ENCODE measurements at regions not wholly inside any gene's neighbourhood (a gene's known extent, or its start where the extent isn't known, plus 50 kb on each side); places are given as distances from the start of the nearest gene placed in this dataset.

DNA sequence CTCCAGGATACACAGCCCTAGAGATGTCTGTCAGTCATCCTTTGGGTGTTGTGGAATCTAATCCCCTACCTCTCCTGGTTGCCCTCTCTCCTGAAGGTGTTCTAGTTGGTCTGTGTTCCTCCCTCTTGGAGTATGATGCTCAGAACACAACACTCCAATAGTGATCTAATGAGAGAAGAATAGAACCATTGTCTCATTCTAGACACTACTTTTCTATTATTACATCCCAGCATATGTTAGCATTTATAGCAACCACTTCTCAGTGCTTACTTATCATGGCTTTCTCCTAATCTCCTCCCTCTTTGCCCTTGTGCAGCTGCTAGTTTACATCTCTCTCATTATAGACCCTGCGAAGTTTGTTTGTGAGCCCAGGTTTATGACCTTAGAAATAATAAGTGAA, 109.0 kb downstream of the UNC5CL start:
- H3K4me2 ChIP-seq = no peak overlapping the region
- WGBS (ENCODE audit: missing lambda C conversion rate) = 100% methylated on average over 1 of the region's 1 CpG
- POLR2A ChIA-PET = no interaction called here
- H3K4me1 ChIP-seq = peaks cover 20% of the 10 kb centered on the region; the same call in 1 of the 3 replicates
- no peaks in the 10 kb centered on the region for H3K9me3 ChIP-seq
- TF ChIP-seq HOXB13 (CRISPR knock-in tag; IDR thresholded peaks at IDR 0.05; ENCODE audit: low read depth) = no peak
- no peak for TF ChIP-seq ZFP36 (IDR thresholded peaks at IDR 0.05; ENCODE audit: borderline replicate concordance, partially characterized antibody)
- no peak for TF ChIP-seq EHMT2 (IDR thresholded peaks at IDR 0.05; ENCODE audit: low read depth)
- no peak for TF ChIP-seq ZSCAN20 (CRISPR knock-in tag; IDR thresholded peaks at IDR 0.05)
- no peak for TF ChIP-seq CBX2 (IDR thresholded peaks at IDR 0.05; ENCODE audit: borderline replicate concordance, low read depth)
- CTCF ChIA-PET = no interaction called here
- no peak overlapping the region for H3K4me3 ChIP-seq
- no peak overlapping the region for H3K27ac ChIP-seq
- no peak for DNase-seq (ENCODE audit: low read depth in 1 of 2, low spot score in 1 of 2)
- FAIRE-seq = no peak
- ATAC-seq = no peak

DNA sequence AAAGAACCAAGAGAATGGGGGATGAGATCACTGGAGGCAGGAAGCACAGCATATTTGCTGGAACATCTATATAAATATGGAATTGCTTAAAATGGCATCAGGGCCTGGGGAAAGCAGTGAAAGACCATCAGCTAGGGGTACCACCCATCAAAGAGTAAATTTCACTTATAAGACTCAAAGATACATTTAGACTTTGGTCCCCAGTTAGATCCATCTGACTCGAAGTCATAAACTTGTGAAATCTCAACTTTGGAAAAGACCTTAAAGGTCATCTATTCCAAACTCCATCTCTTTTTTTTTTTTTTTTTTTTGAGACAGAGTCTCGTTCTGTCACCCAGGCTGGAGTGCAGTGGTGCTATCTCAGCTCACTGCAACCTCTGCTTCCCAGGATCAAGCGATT, 109.8 kb downstream of the UNC5CL start:
- CTCF ChIA-PET = no interaction called here
- FAIRE-seq = no peak
- no peak overlapping the region for H3K4me3 ChIP-seq

DNA sequence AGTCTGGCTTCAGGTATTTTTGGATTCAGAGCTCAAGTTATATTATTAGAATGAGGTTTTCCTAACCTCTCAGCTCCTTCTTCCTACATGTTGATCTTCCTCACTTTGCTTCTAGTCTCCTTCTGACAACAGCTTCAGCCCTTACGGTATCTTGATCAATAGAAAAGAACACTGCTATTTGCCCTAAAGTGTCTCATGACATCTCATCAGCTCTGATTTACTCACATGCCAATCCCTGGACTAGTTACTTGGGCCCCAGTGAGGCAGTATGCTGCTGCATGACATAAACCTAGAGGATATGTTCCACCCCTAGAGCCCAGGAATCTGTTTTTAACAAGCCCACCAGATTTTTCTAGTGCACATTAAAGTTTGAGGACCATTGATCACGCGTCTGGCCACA, 110.3 kb downstream of the UNC5CL start:
- ChIA-PET POLR2A (no interaction called here), CTCF (no interaction called here)
- no peak for TF ChIP-seq EHF (CRISPR knock-in tag; IDR thresholded peaks at IDR 0.05)
- TF ChIP-seq, protein P1, sequence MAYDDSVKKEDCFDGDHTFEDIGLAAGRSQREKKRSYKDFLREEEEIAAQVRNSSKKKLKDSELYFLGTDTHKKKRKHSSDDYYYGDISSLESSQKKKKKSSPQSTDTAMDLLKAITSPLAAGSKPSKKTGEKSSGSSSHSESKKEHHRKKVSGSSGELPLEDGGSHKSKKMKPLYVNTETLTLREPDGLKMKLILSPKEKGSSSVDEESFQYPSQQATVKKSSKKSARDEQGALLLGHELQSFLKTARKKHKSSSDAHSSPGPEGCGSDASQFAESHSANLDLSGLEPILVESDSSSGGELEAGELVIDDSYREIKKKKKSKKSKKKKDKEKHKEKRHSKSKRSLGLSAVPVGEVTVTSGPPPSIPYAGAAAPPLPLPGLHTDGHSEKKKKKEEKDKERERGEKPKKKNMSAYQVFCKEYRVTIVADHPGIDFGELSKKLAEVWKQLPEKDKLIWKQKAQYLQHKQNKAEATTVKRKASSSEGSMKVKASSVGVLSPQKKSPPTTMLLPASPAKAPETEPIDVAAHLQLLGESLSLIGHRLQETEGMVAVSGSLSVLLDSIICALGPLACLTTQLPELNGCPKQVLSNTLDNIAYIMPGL (CRISPR knock-in tag; IDR thresholded peaks at IDR 0.05; ENCODE audit: borderline replicate concordance) = no peak
- TF ChIP-seq, protein P2, sequence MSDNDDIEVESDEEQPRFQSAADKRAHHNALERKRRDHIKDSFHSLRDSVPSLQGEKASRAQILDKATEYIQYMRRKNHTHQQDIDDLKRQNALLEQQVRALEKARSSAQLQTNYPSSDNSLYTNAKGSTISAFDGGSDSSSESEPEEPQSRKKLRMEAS (IDR thresholded peaks at IDR 0.05) = no peak
- no peak for TF ChIP-seq GATA3 (IDR thresholded peaks at IDR 0.05; ENCODE audit: borderline replicate concordance)
- TF ChIP-seq, protein P3, sequence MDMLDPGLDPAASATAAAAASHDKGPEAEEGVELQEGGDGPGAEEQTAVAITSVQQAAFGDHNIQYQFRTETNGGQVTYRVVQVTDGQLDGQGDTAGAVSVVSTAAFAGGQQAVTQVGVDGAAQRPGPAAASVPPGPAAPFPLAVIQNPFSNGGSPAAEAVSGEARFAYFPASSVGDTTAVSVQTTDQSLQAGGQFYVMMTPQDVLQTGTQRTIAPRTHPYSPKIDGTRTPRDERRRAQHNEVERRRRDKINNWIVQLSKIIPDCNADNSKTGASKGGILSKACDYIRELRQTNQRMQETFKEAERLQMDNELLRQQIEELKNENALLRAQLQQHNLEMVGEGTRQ (IDR thresholded peaks at IDR 0.05) = no peak
- WGBS (ENCODE audit: missing lambda C conversion rate) = 89% methylated on average over 3 of the region's 3 CpGs
- Histone ChIP-seq H3K4me3 (no peak overlapping the region), H3K4me2 (no peak overlapping the region), H3K4me1 (peaks cover 16% of the 10 kb centered on the region; the same call in 1 of the 3 replicates), H3K27ac (no peak overlapping the region), H3K9me3 (no peaks in the 10 kb centered on the region)
- FAIRE-seq (no peak), ATAC-seq (no peak), DNase-seq (ENCODE audit: low read depth in 1 of 2, low spot score in 1 of 2) (no peak)

More for the DNA sequence above, 109.8 kb downstream of the UNC5CL start:
- Histone ChIP-seq H3K4me1 (peaks cover 19% of the 10 kb centered on the region; the same call in 1 of the 3 replicates), H3K9me3 (no peaks in the 10 kb centered on the region), H3K27ac (no peak overlapping the region), H3K4me2 (no peak overlapping the region)
- no peak for ATAC-seq
- no peak for DNase-seq (ENCODE audit: low read depth in 1 of 2, low spot score in 1 of 2)
- POLR2A ChIA-PET = no interaction called here
- no peak for TF ChIP-seq ZFP36 (IDR thresholded peaks at IDR 0.05; ENCODE audit: borderline replicate concordance, partially characterized antibody)
- TF ChIP-seq POLR2AphosphoS2 (conservative IDR thresholded peaks at IDR 0.05; ENCODE audit: low read length) = no peak
- TF ChIP-seq TP53 (CRISPR knock-in tag; IDR thresholded peaks at IDR 0.05) = no peak
- TF ChIP-seq ZNF302 (CRISPR knock-in tag; IDR thresholded peaks at IDR 0.05) = no peak
- TF ChIP-seq, protein P4, sequence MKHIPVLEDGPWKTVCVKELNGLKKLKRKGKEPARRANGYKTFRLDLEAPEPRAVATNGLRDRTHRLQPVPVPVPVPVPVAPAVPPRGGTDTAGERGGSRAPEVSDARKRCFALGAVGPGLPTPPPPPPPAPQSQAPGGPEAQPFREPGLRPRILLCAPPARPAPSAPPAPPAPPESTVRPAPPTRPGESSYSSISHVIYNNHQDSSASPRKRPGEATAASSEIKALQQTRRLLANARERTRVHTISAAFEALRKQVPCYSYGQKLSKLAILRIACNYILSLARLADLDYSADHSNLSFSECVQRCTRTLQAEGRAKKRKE (CRISPR knock-in tag; IDR thresholded peaks at IDR 0.05; ENCODE audit: low read depth) = no peak
- no peak for TF ChIP-seq HOXA7 (CRISPR knock-in tag; IDR thresholded peaks at IDR 0.05)
- no peak for TF ChIP-seq RFX5 (IDR thresholded peaks at IDR 0.05)
- TF ChIP-seq CBX8 (IDR thresholded peaks at IDR 0.05) = no peak
- TF ChIP-seq MAZ (IDR thresholded peaks at IDR 0.05; ENCODE audit: borderline replicate concordance, low read depth, low read length) = no peak
- TF ChIP-seq, protein P5, sequence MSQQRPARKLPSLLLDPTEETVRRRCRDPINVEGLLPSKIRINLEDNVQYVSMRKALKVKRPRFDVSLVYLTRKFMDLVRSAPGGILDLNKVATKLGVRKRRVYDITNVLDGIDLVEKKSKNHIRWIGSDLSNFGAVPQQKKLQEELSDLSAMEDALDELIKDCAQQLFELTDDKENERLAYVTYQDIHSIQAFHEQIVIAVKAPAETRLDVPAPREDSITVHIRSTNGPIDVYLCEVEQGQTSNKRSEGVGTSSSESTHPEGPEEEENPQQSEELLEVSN (IDR thresholded peaks at IDR 0.05; ENCODE audit: borderline replicate concordance, low read depth) = no peak
- TF ChIP-seq EHMT2 (IDR thresholded peaks at IDR 0.05; ENCODE audit: low read depth) = no peak
- TF ChIP-seq CHD4 (IDR thresholded peaks at IDR 0.05; ENCODE audit: borderline replicate concordance) = no peak
- TF ChIP-seq HDAC2 (IDR thresholded peaks at IDR 0.05) = no peak
- no peak for TF ChIP-seq HEYL (CRISPR knock-in tag; IDR thresholded peaks at IDR 0.05)
- TF ChIP-seq KDM1A (IDR thresholded peaks at IDR 0.05; ENCODE audit: low read depth) = no peak
- TF ChIP-seq, protein P1 (CRISPR knock-in tag; IDR thresholded peaks at IDR 0.05; ENCODE audit: borderline replicate concordance) = no peak
- TF ChIP-seq TFCP2L1 (CRISPR knock-in tag; IDR thresholded peaks at IDR 0.05) = no peak
- no peak for TF ChIP-seq RCOR1 (IDR thresholded peaks at IDR 0.05; ENCODE audit: low read depth, low read length)
- no peak for TF ChIP-seq NPAS2 (CRISPR knock-in tag; IDR thresholded peaks at IDR 0.05; ENCODE audit: borderline replicate concordance)
- no peak for TF ChIP-seq FOSB (CRISPR knock-in tag; IDR thresholded peaks at IDR 0.05)
- 71% methylated on average over 3 of the region's 3 CpGs for whole genome bisulfite sequencing (ENCODE audit: missing lambda C conversion rate)
